H9 (cell line): ENCODE measurements at regions not wholly inside any gene's neighbourhood (a gene's known extent, or its start where the extent isn't known, plus 50 kb on each side); places are given as distances from the start of the nearest gene placed in this dataset.

Experiments used
- DNase-seq: peaks from one replicate; pipeline ENCODE4 v3.0.0-alpha.2; 2017
- H2AFZ ChIP-seq: one replicate; pipeline ENCODE4 v1.6.1; 2013; ENCODE audit warnings: mild to moderate bottlenecking, low read length, control low read depth, moderate library complexity
- H2AK5ac ChIP-seq: 2 replicates; pipeline ENCODE4 v1.6.1; 2013; ENCODE audit warnings: low read length, control low read depth, mixed read lengths; ENCODE audit not compliant: insufficient read length
- H2BK120ac ChIP-seq: one replicate; pipeline ENCODE4 v1.6.1; 2013; ENCODE audit warnings: low read depth, mild to moderate bottlenecking, low read length, control low read depth, inconsistent platforms; ENCODE audit not compliant: poor library complexity, severe bottlenecking
- H2BK12ac ChIP-seq: 2 replicates; pipeline ENCODE4 v1.6.1; 2013; ENCODE audit warnings: low read length, control low read depth, mixed read lengths, low read depth; ENCODE audit not compliant: insufficient read length
- H2BK15ac ChIP-seq: 2 replicates; pipeline ENCODE4 v1.6.1; 2013; ENCODE audit warnings: low read depth, low read length, control low read depth
- H2BK20ac ChIP-seq: one replicate; pipeline ENCODE4 v1.6.1; 2013; ENCODE audit warnings: low read depth, mild to moderate bottlenecking, low read length, control low read depth, inconsistent platforms; ENCODE audit not compliant: poor library complexity, severe bottlenecking
- H2BK5ac ChIP-seq: 2 replicates; pipeline ENCODE4 v1.6.1; 2013; ENCODE audit warnings: low read length, control low read depth, mixed read lengths; ENCODE audit not compliant: insufficient read length
- H3K14ac ChIP-seq: 2 replicates; pipeline ENCODE4 v1.6.1; 2013; ENCODE audit warnings: low read length, control low read depth; ENCODE audit not compliant: insufficient read depth
- H3K18ac ChIP-seq: 2 replicates; pipeline ENCODE4 v1.6.1; 2013; ENCODE audit warnings: low read depth, mild to moderate bottlenecking, mixed read lengths, low read length, control low read depth; ENCODE audit not compliant: insufficient read length
- H3K23ac ChIP-seq: 2 replicates; pipeline ENCODE4 v1.6.1; 2013; ENCODE audit warnings: low read length, control low read depth, mixed read lengths, low read depth; ENCODE audit not compliant: insufficient read length
- H3K23me2 ChIP-seq: 2 replicates; pipeline ENCODE4 v1.6.1; 2013; ENCODE audit warnings: low read depth, mild to moderate bottlenecking, mixed read lengths, low read length, control low read depth; ENCODE audit not compliant: insufficient read length, poor library complexity, severe bottlenecking
- H3K27ac ChIP-seq: 2 replicates; pipeline ENCODE4 v1.5.1; 2013; ENCODE audit warnings: low read length, control low read depth, mixed read lengths, low read depth; ENCODE audit not compliant: insufficient read length
- H3K27me3 ChIP-seq: 2 replicates; pipeline ENCODE4 v1.6.1; 2013; ENCODE audit warnings: low read length, control low read depth, inconsistent platforms; ENCODE audit not compliant: insufficient read depth
- H3K4ac ChIP-seq: 2 replicates; pipeline ENCODE4 v1.6.1; 2013; ENCODE audit warnings: low read depth, mild to moderate bottlenecking, control low read depth, inconsistent platforms, low read length, moderate library complexity
- H3K4me1 ChIP-seq: 2 replicates; pipeline ENCODE4 v1.6.1; 2013; ENCODE audit warnings: low read length, control low read depth, inconsistent platforms; ENCODE audit not compliant: insufficient read depth
- H3K4me2 ChIP-seq: 2 replicates; pipeline ENCODE4 v1.6.1; 2013; ENCODE audit warnings: low read length, control low read depth, mixed read lengths; ENCODE audit not compliant: insufficient read length, insufficient read depth
- H3K56ac ChIP-seq: 2 replicates; pipeline ENCODE4 v1.6.1; 2013; ENCODE audit warnings: low read depth, mild to moderate bottlenecking, mixed read lengths, low read length, control low read depth; ENCODE audit not compliant: insufficient read length
- H3K79me1 ChIP-seq: 2 replicates; pipeline ENCODE4 v1.6.1; 2013; ENCODE audit warnings: low read depth, mild to moderate bottlenecking, moderate library complexity, low read length, control low read depth, inconsistent platforms; ENCODE audit not compliant: insufficient read depth, poor library complexity, severe bottlenecking
- H3K79me2 ChIP-seq: 2 replicates; pipeline ENCODE4 v1.6.1; 2013; ENCODE audit warnings: low read length, control low read depth, inconsistent platforms; ENCODE audit not compliant: insufficient read depth
- H3K9ac ChIP-seq: 2 replicates; pipeline ENCODE4 v1.6.1; 2013; ENCODE audit warnings: low read length, control low read depth, mixed read lengths; ENCODE audit not compliant: insufficient read length; ENCODE audit errors: extremely low read depth
- H3K9me3 ChIP-seq: one replicate; pipeline ENCODE4 v1.6.1; 2013; ENCODE audit warnings: low read depth, low read length, inconsistent platforms; ENCODE audit not compliant: control insufficient read depth
- H3T11ph ChIP-seq: one replicate; pipeline ENCODE4 v1.6.1; 2013; ENCODE audit warnings: mild to moderate bottlenecking, low read length, control low read depth, inconsistent platforms
- H4K20me1 ChIP-seq: one replicate; pipeline ENCODE4 v1.6.1; 2013; ENCODE audit not compliant: control insufficient read depth, insufficient read length, insufficient read depth
- H4K5ac ChIP-seq: 2 replicates; pipeline ENCODE4 v1.6.1; 2013; ENCODE audit warnings: low read depth, mild to moderate bottlenecking, mixed read lengths, low read length, control low read depth; ENCODE audit not compliant: insufficient read length
- H4K8ac ChIP-seq: replicated peaks from 2 replicates; pipeline ENCODE4 v1.6.1; 2013; ENCODE audit warnings: low read length, control low read depth, mixed read lengths, low read depth; ENCODE audit not compliant: insufficient read length
- H4K91ac ChIP-seq: 2 replicates; pipeline ENCODE4 v1.6.1; 2013; ENCODE audit warnings: low read depth, mild to moderate bottlenecking, moderate library complexity, mixed read lengths, low read length, control low read depth; ENCODE audit not compliant: insufficient read length
- H3K27ac Mint-ChIP-seq, 3 experiments: 2 replicates in 2 of 3; 3 replicates in 1 of 3; pipeline ENCODE4 v1.8.0; 2020 to 2021; ENCODE audit warnings: mixed read lengths in 3 of 3, mild to moderate bottlenecking in 1 of 3, moderate library complexity in 1 of 3
- H3K27me3 Mint-ChIP-seq: 2 replicates; pipeline ENCODE4 v1.8.0; 2021; ENCODE audit warnings: low read depth, mild to moderate bottlenecking, moderate library complexity, mixed read lengths
- H3K36me3 Mint-ChIP-seq, 3 experiments: 2 replicates in 2 of 3; 3 replicates in 1 of 3; pipeline ENCODE4 v1.8.0; 2020 to 2021; ENCODE audit warnings: low read depth in 3 of 3, mixed read lengths in 3 of 3; ENCODE audit not compliant: insufficient read depth in 1 of 3
- H3K4me1 Mint-ChIP-seq, 2 experiments: 2 replicates each; pipeline ENCODE4 v1.8.0; 2020; ENCODE audit warnings: mixed read lengths in 2 of 2
- H3K4me3 Mint-ChIP-seq, 2 experiments: 2 replicates in 1 of 2; 3 replicates in 1 of 2; pipeline ENCODE4 v1.8.0; 2020 to 2021; ENCODE audit warnings: mild to moderate bottlenecking in 2 of 2, mixed read lengths in 2 of 2, moderate library complexity in 1 of 2
- H3K9me3 Mint-ChIP-seq, 2 experiments: 2 replicates in 1 of 2; 3 replicates in 1 of 2; pipeline ENCODE4 v1.8.0; 2020; ENCODE audit warnings: mild to moderate bottlenecking in 2 of 2, mixed read lengths in 2 of 2, moderate library complexity in 1 of 2
- WGBS: extraction: QIAGEN DNeasy Blood & Tissue Kit; methylation state at CpG from one replicate; pipeline ENCODE4 v1.1.7; 2013; ENCODE audit warnings: missing lambda C conversion rate, low lambda C conversion rate, mixed read lengths; ENCODE audit not compliant: insufficient read length; ENCODE audit errors: extremely low coverage; 5-methylcytosine and 5-hydroxymethylcytosine counted together
- TF ChIP-seq, protein P1 (sequence below): fragments of 200-600 bp; sonication (generic); conservative IDR thresholded peaks from 3 replicates; pipeline ENCODE4 v1.8.0; 2021; ENCODE audit warnings: antibody characterized with exemption, mild to moderate bottlenecking

DNA sequence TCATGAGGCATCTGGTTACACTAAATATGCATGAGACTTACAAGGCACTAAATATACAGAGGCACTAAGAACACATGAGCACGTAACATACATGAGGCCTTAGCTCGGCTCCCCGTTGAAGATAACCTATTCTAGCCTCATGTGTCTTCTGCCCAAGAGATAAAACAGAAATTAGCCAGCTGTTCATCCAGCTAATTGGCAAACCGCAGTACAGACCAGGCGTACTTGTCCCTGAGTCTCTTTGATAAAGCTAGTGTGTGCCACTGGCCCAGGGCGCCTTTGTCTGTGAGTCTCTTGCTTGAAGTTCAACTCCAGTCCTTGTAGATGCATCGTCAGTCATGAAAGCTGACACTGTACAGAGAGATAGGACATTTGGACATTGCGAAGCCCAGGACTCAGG lies 121.9 kb upstream of the SPATA12 start:
- no peak overlapping the region for H3K14ac ChIP-seq
- H2BK5ac ChIP-seq = no peak overlapping the region
- H3K9ac ChIP-seq = no peak overlapping the region
- H3K27me3 ChIP-seq = no peaks in the 10 kb centered on the region
- H4K8ac ChIP-seq = no peak overlapping the region
- no peak for DNase-seq
- no peak overlapping the region for H3K27ac Mint-ChIP-seq
- no peak overlapping the region for H2BK15ac ChIP-seq
- no peak overlapping the region for H4K91ac ChIP-seq
- H3K4me2 ChIP-seq = no peak overlapping the region
- no peaks in the 10 kb centered on the region for H3K79me1 ChIP-seq
- TF ChIP-seq, protein P1, sequence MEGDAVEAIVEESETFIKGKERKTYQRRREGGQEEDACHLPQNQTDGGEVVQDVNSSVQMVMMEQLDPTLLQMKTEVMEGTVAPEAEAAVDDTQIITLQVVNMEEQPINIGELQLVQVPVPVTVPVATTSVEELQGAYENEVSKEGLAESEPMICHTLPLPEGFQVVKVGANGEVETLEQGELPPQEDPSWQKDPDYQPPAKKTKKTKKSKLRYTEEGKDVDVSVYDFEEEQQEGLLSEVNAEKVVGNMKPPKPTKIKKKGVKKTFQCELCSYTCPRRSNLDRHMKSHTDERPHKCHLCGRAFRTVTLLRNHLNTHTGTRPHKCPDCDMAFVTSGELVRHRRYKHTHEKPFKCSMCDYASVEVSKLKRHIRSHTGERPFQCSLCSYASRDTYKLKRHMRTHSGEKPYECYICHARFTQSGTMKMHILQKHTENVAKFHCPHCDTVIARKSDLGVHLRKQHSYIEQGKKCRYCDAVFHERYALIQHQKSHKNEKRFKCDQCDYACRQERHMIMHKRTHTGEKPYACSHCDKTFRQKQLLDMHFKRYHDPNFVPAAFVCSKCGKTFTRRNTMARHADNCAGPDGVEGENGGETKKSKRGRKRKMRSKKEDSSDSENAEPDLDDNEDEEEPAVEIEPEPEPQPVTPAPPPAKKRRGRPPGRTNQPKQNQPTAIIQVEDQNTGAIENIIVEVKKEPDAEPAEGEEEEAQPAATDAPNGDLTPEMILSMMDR = no peak
- peaks cover 0 to 5% (median 3%) of the 10 kb centered on the region in 3 experiments; a peak in 5 of 7 replicates for H3K36me3 Mint-ChIP-seq
- H3K9me3 ChIP-seq = no peaks in the 10 kb centered on the region
- H2BK12ac ChIP-seq = no peak overlapping the region
- H3T11ph ChIP-seq = no peak overlapping the region
- no peak overlapping the region for H3K18ac ChIP-seq
- H3K23me2 ChIP-seq = no peaks in the 10 kb centered on the region
- H4K20me1 ChIP-seq = no peaks in the 10 kb centered on the region
- no peaks in the 10 kb centered on the region for H3K79me2 ChIP-seq
- H2BK20ac ChIP-seq = no peak overlapping the region
- H3K9me3 Mint-ChIP-seq = peaks cover 5 to 6% of the 10 kb centered on the region in 2 experiments; a peak in 4 of 5 replicates
- H3K4me1 Mint-ChIP-seq = no peaks in the 10 kb centered on the region
- H2AK5ac ChIP-seq = no peak overlapping the region
- no peaks in the 10 kb centered on the region for H3K27me3 Mint-ChIP-seq
- no peak overlapping the region for H3K4me3 Mint-ChIP-seq
- no peak overlapping the region for H2AFZ ChIP-seq
- no peaks in the 10 kb centered on the region for H3K4me1 ChIP-seq
- H3K27ac ChIP-seq = no peak overlapping the region
- WGBS = no CpG with 5 or more reads among the region's 8 CpGs
- no peak overlapping the region for H3K4ac ChIP-seq
- no peak overlapping the region for H3K56ac ChIP-seq
- no peak overlapping the region for H3K23ac ChIP-seq
- no peak overlapping the region for H2BK120ac ChIP-seq
- H4K5ac ChIP-seq = no peak overlapping the region
